ENCODE measurements at regions not wholly inside any gene's neighbourhood (a gene's known extent, or its start where the extent isn't known, plus 50 kb on each side); places are given as distances from the start of the nearest gene placed in this dataset.
A peak's percentile ranks its signal among the peaks of the same experiment; 100 is the strongest.

GRCh38 chr4:163582703-163583102, 88.2 kb downstream of the TMA16 start:
- H3K27ac ChIP-seq = no peak overlapping the region

GRCh38 chr4:163587867-163588266, 93.4 kb downstream of the TMA16 start:
- Histone ChIP-seq H3K36me3 (replicated peaks) (no peaks in the 10 kb centered on the region), H3K4me3 (ENCODE audit: low read depth, low read length) (no peak overlapping the region), H3K27me3 (replicated peaks) (no peaks in the 10 kb centered on the region), H3K27ac (peak overlapping the region; percentile 16)
- in situ Hi-C loops (cut with HindIII; ENCODE audit: low pct_ligation_motif_present, low sequenced_read_pairs) = no loop called here
- peak; percentile 54 for TF ChIP-seq CTCF (IDR thresholded peaks at IDR 0.05; ENCODE audit: low read depth, low read length, missing control alignments)
- DNase-seq = peak; percentile 22

More at GRCh38 chr4:163582703-163583102, 88.2 kb downstream of the TMA16 start:
- Histone ChIP-seq H3K36me3 (replicated peaks) (no peaks in the 10 kb centered on the region), H3K4me3 (ENCODE audit: low read depth, low read length) (no peak overlapping the region), H3K27me3 (replicated peaks) (no peaks in the 10 kb centered on the region)
- in situ Hi-C loops (cut with HindIII; ENCODE audit: low pct_ligation_motif_present, low sequenced_read_pairs) = no loop called here
- DNase-seq = no peak
- no peak for TF ChIP-seq CTCF (IDR thresholded peaks at IDR 0.05; ENCODE audit: low read depth, low read length, missing control alignments)

- no peak for TF ChIP-seq CTCF (IDR thresholded peaks at IDR 0.05; ENCODE audit: low read depth, low read length, missing control alignments)
- in situ Hi-C loops (cut with HindIII; ENCODE audit: low pct_ligation_motif_present, low sequenced_read_pairs) = no loop called here
- no peaks in the 10 kb centered on the region for H3K27me3 ChIP-seq (replicated peaks)
- no peaks in the 10 kb centered on the region for H3K36me3 ChIP-seq (replicated peaks)
- no peak overlapping the region for H3K27ac ChIP-seq
- H3K4me3 ChIP-seq (ENCODE audit: low read depth, low read length) = no peak overlapping the region
- DNase-seq = no peak
These were observed 94.0 kb downstream of the TMA16 start for GRCh38 chr4:163588532-163588931.

DNA sequence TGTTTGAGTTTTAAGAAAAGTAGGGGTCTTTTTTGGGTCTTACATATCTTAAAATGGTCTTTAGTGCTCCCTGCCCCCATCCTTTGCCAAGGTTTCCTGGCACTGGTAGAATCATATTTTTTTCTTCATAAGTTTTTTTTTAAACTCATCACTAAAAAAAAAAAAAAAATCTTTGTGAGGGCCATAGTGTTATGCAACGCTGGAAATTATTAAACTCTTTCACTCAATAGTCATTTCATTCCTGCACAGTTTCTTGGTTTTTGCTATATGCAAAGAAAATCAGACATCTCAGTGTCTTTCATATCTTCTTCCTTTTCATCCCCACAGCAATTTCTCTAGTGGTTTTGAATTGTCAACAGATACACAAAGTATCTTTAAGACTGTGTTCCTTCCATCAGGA, 95.6 kb downstream of the TMA16 start:
- H3K36me3 ChIP-seq (replicated peaks) = no peaks in the 10 kb centered on the region
- TF ChIP-seq CTCF (IDR thresholded peaks at IDR 0.05; ENCODE audit: low read depth, low read length, missing control alignments) = no peak
- DNase-seq = no peak
- in situ Hi-C loops (cut with HindIII; ENCODE audit: low pct_ligation_motif_present, low sequenced_read_pairs) = no loop called here
- no peak overlapping the region for H3K4me3 ChIP-seq (ENCODE audit: low read depth, low read length)
- no peaks in the 10 kb centered on the region for H3K27me3 ChIP-seq (replicated peaks)
- no peak overlapping the region for H3K27ac ChIP-seq

- Histone ChIP-seq H3K27me3 (replicated peaks) (no peaks in the 10 kb centered on the region), H3K4me3 (ENCODE audit: low read depth, low read length) (no peak overlapping the region), H3K36me3 (replicated peaks) (no peaks in the 10 kb centered on the region), H3K27ac (no peak overlapping the region)
- in situ Hi-C loops (cut with HindIII; ENCODE audit: low pct_ligation_motif_present, low sequenced_read_pairs) = no loop called here
- no peak for DNase-seq
- TF ChIP-seq CTCF (IDR thresholded peaks at IDR 0.05; ENCODE audit: low read depth, low read length, missing control alignments) = no peak
These were observed 96.3 kb downstream of the TMA16 start for GRCh38 chr4:163590619-163591264.

DNA sequence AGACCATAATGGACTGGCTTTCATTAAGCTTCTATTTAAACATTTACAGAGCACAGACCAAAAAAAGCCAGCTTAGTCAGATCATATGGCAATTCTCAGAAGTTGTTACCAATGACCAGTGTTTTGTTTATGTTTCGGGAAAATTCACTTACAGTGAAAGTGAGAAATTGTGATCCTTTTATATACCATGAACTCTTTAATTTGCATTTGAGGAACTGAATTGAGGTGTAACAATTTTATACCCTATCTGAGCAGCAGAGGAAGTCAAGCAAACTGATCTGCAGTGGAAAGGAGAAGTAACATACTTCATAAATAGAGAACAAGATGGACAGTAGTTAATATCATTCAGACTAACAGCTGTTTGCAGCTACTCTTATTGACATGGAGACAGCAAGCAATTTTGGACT, 97.1 kb downstream of the TMA16 start:
- no peak for DNase-seq
- in situ Hi-C loops (cut with HindIII; ENCODE audit: low pct_ligation_motif_present, low sequenced_read_pairs) = no loop called here
- no peak overlapping the region for H3K27ac ChIP-seq
- no peak overlapping the region for H3K4me3 ChIP-seq (ENCODE audit: low read depth, low read length)
- no peaks in the 10 kb centered on the region for H3K36me3 ChIP-seq (replicated peaks)
- no peaks in the 10 kb centered on the region for H3K27me3 ChIP-seq (replicated peaks)
- no peak for TF ChIP-seq CTCF (IDR thresholded peaks at IDR 0.05; ENCODE audit: low read depth, low read length, missing control alignments)
